Stimulated activated CD4-positive, alpha-beta T cell treated with anti-CD3 and anti-CD28 coated beads, Interleukin-4, amount 100 ng/mL, for 1 hour (primary cell): ENCODE measurements at regions not wholly inside any gene's neighbourhood (a gene's known extent, or its start where the extent isn't known, plus 50 kb on each side); places are given as distances from the start of the nearest gene placed in this dataset.

Experiments used
- DNase-seq: peaks from one replicate; pipeline ENCODE4 v3.0.0-alpha.2; 2020

DNA sequence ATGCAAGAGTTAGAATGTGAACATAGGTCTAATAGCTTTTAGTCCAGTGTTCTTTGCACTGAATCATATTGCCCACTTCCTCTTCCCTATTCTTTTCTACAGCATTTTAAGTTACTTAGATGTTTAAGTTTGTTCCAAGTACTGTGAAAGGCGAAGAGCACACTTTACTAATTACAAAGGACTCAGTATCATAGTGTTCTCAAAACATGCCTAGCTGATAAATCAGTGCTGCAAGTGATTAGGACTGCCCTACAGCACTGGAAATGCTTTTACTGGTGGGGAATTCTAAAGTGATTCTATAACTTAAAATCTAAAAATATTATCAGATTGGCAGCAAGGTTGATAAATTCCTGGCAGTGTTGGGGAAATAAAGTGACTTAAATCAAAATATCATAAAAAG lies 177.9 kb upstream of the KCNN2 start:
- DNase-seq: no peak

DNA sequence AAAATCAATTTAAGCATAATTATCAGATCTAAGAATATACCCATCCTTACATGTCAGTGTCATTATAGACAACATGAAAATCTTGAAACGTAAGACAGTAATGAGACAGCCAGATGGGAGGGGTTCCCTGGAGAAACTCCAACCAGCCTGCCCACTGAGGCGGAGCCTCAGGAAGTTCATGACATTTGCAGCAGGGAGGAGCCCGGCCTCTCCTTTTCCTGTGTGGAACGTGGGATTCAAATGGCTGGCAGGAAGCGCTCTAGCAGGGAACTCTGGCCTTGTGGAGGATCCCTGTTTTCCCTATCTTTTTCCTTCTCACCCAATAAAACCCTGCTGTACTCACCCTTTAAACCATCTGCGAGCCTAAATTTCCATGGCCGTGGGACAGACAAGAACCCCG lies 176.6 kb upstream of the KCNN2 start:
- DNase-seq: no peak

DNA sequence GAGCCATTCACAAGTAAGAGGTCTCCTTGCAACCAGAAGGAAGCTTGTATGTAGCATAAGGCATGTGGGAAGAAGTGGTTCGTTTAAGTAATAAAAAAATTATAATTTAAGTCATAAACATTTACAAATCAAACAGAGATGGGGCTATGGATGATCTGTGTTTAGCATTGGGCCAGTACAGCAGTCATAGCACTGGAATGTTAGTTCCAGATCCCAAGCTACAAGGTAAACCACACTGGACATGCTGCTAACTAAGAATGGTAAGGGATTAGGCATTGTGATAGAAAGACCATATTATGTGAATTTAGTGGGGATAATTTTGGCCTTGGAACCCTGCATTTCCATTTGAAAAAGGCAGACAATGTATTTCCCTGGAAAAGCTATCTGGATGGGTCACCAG lies 170.4 kb upstream of the KCNN2 start:
- DNase-seq: no peak

DNA sequence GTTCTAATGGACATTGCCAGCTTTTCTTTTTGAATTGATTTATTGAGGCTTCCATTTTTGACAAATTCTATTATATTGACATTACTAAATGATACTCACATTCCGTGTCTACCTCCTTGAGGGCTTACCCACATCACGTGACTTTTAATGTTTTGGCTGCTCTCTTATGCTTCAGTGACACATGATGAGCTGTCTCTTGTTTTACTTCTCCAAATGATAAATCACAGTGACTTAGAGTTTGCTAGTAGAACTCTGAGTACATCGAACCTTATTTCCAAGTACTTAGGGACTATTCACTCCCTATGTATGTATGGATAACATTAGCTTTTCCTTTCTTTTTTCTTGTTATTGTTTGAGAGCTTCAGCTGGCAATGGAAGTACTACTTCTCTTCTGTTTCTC lies 169.8 kb upstream of the KCNN2 start:
- DNase-seq: no peak

DNA sequence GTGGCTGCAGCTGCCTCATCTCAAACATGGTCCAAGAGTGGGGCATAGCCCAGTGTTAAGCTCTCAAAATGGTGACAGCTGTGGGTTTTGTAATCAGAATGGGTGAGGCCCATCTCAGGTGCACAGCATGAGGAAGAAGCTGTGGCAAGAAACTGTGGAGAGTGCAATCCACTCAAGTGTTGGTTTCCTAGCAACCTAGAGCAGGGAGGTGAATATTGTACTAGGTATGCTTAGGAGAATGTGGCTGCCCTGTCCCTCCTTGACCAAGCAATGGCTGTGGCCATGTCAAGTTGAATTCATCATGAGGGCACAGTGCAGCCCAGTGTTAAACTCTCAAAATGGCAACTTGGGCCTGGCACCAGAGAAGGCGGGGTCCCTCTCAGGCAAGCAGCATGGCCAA lies 160.5 kb upstream of the KCNN2 start:
- DNase-seq: no peak

DNA sequence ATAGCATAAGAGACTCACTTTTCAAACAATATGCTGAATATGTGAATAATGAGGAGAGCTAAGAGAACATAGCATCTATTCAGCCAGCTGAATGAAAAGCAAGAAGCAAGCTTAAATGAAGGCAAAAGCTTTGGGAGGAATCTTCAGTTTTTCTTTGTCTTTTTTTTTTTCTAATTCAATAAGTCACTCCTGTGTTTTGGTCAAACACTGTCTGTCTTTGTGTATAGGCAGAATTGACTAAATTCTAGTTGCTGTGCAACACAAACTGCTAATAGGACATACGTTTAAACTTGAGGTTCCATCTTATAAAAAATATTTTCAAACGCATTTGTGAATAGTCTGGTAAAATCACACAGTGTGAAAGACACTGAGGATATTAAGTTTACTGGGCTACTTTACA lies 156.9 kb upstream of the KCNN2 start:
- DNase-seq: no peak

DNA sequence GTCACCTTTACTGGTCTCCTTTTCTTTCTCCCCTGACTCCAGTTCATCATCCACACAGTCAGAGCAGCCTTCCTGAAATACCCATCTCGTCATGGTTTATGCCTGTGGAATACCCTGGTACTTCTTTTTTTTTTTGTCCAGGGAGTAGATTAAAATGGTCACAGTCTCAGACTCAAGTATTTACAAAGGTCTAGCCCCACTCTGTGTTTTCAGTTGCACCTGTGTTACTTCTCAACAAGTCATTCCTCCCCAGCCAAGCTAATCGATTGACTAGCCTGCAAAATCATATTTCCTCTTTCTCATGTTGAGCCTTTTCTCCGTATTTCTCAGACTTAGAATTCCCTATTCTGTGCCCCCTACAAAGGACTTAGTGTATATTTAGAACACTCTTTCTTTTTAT lies 155.2 kb upstream of the KCNN2 start:
- no peak for DNase-seq

DNA sequence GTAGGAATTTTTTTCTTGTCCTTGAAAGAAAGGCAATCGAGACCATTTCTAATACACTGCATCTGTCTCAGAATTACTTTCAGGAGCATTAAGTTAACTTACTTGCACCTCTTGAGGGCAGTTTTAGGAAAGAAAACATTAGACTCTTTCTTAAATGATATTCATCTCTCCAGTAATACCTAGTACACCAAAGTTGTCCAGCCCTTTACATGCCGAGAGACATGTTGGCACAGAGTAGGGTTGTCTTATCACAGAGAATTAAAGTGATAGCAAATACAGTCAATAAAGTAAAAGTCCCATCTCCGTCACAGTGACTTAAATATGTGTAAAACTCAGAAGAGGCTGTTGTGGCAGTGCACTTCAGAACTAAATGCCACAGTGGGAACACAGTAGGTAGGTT lies 154.3 kb upstream of the KCNN2 start:
- no peak for DNase-seq

DNA sequence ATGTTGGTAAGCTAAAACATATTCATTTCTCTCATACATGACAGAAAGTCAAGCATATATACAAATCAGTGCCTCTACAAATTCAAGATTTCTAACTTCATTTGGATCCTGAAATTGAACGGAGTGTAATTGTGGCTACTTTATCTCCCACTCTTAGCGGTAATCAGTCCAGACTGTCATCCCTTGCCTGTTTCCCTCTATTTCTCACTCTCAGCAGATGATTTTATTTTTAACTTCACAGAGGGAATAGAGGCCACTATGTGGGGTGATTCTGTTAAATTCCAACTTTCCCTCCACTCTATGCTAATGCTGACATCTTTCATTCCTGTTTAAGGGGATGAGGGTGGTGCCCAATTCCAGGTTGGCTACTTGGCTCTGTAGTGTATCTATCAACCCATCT lies 153.8 kb upstream of the KCNN2 start:
- DNase-seq: no peak

DNA sequence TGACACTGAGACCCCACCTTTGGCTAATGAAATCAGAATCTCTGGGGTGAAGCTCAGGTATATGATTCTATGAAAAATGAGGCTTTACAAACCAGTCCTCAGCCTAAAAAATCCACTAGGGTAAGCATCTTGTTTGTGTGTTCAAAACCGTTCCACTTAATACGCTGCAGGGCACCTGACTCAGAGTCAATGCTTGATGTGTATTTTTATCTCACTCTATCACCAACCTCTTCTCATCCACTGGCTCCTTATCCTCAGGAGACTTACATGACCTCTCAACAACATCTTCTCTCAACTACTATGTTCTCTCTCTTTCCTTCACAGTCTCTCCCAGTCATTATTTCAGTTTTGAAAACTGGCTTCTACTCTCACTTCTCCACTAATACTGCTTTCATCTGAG lies 153.3 kb upstream of the KCNN2 start:
- DNase-seq: no peak

DNA sequence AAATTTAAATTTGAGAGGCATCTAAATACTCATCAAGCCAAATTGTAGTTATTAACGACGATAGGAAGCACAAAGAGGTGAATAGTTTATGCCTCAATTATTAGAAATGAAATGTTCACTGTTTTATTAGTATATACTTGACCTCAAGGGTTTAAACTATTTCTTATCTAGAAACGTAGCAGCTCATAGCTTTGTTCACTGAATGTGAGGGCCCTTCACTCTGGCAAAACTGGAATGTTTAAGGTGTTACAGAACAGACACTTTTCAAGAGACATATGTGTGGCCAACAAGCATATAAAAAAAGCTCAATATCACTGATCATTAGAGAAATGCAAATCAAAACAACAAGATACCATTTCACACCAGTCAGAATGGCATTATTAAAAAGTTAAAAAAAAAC lies 151.2 kb upstream of the KCNN2 start:
- DNase-seq: no peak

DNA sequence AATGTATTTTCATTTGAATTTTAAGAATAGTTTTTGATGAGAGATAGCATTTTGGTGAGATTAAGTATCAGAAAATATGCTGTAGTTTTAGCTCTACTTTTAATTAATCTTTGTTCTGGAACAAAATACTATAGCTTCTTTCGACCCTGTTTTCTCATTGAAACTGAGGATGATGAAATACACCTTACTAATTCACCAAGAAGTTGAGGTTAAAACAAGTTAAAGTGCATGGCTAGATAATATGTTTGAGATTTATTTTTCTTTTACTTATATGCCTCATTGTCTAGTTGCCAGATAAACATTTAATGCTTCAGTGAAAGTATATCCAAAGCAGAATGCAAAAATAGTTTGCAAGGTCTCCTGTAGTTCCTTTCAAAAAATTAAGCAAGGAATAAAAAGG lies 140.1 kb upstream of the KCNN2 start:
- no peak for DNase-seq

DNA sequence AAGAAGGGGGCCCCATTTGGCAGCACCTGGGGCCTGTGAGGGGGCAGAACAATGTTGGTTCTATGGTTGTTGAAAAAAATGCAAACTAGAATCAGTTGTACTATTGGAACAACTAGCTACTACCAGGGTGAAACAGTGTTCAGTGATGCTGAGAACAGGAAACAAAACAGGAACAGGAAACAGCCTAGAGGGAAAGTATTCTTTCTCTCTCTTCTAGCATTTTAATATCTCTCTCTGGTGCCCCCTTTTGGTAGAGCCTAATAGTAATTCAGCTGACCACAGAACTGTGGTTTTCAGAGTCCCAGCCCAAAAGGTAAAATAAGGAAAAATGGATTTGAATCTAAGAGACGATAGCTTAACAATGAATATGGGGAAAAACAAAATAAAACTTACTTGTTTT lies 138.0 kb upstream of the KCNN2 start:
- DNase-seq: no peak

DNA sequence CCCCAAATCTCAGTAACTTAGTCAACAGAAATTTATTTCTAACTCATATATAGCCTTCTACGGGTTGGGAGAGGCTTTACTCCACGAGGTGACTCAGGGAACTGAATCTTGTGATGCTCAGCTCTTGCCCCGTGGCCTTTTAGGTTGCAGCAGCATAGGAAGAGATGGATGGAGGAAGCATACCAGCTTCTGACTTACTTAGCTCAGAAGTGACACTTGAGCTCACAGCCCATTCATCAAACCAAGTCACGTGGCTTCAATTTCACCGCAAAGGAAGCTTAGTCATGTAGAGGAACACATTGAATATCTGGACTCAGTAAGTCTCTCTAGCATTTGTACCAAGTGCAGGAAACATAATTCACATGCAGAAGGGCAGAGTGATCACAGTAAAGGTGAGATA lies 124.1 kb upstream of the KCNN2 start:
- no peak for DNase-seq

DNA sequence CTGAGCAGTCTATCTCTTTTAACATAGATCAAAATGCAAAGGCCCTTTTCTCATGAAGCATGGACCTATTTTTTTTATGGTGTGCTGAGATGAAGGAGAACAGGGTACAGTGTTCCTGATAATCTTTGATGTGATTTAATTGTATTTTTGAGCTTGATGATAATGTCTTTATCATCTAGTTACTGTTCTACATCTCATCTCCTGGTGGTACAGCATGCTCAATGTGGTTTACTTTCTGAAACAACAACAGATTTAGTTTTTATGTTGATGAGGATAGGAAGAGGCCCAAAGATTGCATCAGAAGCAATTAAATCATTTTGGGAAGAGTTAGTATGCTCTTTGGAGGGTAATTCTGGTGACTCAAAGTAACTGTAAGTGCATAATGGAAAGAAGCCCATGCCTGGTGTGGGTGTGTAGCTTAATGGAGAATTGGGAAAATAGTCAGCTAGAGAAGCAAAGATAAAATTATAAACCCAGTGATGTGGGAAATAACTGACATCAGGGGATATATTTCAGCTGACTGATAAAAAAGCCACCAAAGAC lies 123.0 kb upstream of the KCNN2 start:
- DNase-seq: no peak

DNA sequence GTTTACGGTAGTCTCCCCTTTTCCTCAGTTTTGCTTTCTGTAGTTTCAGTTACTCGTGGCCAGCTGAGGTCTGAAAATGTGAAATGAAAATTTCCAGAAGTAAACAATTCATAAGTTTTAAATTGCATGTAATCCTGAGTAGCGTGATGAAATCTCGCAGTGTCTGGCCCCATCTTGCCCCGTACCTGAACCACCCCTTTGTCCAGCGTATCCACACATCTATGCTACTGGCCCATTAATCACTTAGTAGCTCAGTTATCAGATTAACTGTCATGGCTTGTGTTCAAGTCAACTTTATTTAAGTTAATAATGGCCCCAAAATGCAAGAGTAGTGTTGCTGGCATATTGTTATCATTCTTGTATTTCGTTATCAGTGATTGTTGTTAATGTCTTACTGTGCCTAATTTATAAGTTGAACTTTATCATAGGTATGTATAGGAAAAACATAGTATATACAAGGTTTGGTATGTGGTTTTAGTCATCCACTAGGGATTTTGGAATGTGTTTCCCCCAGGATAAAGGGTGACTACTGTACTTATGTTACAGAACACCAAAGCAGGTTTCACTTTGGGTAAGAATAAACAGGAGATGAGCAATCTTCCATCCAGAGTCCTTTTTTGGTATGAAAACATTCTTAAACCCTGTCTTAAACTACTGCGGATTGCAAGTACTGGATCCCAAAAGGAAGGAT lies 118.4 kb upstream of the KCNN2 start:
- DNase-seq: no peak

DNA sequence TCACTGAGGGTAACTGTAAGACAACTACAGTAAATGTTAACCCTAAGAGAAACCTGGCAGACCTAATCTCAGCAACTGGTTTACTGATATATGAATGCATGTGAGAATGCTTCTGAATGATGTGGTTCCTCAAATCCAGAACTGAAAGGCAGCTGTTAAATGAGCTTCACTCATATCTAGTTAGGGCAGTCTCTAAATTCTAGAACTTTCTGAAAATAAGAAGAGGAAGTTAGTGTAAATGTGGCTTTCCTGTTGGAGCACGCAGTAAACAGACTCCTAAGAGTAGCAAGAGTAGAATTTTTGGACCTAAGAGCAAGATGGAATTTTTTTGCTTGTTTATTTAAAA lies 117.9 kb upstream of the KCNN2 start:
- no peak for DNase-seq

DNA sequence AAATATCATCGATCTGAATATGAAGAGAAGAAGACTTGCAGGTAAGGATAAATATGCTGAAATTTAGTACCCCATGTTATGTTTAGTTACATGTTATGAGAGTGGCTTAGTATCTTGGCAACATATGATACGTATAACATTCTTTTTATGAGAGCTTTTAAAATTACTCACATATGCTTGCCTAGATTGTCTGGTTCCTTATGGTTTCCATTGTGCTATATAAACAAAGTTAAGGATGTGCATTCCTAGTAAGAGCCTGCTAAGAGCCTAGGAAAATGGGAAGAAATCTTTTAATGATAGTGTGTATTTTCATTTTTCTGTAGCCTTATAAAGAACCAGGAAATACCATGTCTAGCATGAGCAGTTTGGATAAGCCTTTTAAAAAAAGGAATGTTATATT lies 112.0 kb upstream of the KCNN2 start:
- DNase-seq: no peak

DNA sequence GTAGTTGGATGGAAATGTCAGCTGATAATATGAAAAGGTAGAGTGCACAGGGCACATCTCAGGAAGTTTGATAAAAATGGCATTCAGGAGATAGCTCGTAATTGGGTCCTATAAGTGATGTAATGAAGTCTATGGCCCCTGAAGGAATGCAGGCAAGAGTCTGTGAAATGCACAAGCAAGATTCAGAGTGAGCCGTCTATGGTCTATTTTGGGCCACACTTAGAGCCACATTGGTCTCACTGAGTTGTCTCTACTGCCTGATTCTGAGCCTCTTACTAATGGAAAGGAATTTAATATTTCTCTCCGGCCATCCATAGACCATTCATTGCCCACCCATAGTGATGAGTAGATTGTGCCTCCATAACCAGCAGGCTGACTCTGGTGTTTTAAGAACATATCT lies 111.3 kb upstream of the KCNN2 start:
- DNase-seq: no peak

DNA sequence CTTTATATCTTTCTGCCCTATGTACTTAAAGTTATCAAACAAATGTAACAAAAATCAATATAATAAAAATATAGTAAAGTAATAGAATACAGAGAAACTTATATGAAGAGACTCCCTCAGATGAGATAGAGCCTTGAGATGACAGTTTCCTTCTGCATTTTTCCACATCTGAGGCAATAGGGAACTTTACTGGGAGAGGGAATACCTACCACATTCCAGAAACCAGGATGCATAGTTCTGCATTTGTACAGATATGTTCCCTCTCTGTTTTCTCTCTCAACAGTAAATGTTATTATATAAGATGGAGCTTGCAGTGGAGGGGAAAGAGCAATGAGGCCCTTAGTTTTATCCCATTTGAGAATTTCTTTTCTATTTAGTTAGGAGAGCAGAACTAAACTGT lies 109.6 kb upstream of the KCNN2 start:
- no peak for DNase-seq

DNA sequence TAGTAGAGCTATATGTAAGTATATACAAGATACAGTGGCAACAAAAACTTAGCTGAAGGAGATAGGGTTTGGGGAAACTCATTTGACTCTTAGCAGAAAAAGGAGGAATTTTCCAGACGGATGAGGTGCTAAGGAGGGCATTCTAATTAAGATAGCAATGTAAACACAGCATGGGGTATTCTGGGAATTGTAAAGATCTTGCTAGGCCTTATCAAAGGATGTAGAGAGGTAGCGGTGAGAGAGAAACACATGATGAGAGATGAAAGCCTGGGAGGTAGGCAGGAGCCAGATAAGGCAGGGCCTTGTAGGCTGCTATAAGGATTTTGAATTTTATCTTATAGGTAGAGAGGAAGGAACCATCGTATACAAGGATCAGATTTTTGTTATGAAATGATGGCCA lies 106.6 kb upstream of the KCNN2 start:
- DNase-seq: no peak

DNA sequence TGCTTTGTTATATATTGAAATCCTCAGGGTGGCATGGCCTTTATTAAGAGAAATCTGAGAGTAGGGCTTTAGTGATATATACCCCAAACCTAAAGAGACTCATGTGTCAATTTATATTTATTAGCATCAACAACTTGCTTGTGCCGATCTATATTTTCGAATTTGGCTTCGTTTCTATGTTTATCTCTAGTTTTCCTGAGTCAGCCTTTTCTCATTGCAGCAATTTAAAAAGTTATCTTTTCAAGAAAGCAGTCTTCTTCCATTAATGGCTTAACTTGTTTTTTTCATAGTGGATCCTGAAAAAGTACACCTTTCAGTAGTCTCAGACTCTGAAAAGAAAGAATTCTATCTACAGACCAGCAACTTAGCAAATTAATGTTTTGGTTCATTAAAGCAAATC lies 99.9 kb upstream of the KCNN2 start:
- no peak for DNase-seq

DNA sequence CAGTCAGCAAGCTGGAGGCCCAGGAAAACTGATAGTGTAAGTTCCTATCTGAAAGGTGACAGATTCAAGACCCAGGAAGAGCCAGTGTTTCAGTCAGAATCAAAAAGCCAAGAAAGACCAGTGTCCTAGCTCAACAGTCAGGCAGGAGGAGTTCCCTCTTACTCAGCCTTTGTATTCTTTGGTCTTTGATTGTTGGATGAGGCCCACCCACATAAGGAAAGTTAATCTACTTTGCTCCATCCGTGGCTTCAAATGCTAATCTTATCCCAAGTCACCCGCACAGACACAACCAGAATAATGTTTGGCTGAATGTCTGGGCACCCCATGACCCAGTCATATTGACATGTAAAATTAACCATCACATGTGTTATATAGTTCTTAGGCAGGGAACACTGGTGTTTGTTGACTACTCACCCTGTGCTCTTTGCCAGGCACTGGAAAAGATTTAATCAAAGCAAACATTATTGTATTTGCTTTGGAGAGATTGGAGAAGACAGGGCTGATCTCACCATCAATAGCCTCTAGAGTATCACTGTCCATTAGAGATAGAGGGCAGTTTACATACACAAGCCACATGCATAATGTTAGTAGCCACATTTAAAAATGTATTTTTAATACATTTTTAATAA lies 96.3 kb upstream of the KCNN2 start:
- DNase-seq: no peak

DNA sequence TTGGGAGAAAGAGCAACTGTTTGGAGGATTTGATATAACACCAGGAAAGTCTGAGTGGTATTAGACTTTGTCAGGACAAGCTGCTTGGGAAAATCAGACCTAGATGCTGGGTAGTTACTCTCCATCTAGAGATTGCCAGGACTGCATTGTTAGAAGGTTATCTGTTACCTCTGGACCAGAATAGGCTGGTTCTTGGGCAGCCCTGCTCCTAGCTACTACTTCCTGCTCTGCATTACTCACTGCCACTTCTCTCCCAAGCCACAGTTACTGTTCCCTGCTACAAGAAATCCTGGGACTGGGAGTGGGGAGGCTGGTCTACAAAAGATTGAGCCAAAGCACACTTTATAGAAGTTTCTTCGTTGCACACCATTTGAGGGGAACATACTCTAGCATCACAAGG lies 95.5 kb upstream of the KCNN2 start:
- DNase-seq: no peak

DNA sequence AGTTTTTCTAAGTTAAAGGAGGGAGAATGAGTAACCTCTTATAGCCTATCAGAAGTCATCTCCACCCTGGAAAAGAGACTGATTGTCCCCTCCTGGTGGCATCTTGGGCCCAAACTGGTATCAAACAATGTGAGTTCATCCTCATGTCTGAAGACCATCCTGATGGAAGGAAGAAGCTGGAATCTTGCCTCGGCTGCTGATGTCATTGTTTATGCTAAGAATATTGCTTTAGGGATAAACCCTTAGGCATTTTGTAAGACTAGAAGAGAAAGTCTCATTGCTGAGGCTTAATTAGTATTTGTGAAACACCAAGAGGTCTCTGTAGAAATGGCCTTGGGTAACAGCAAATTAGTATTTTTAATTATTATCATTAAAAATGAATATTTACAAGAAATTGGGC lies 65.7 kb upstream of the KCNN2 start:
- no peak for DNase-seq
